HEK293 (cell line): ENCODE measurements at regions not wholly inside any gene's neighbourhood (a gene's known extent, or its start where the extent isn't known, plus 50 kb on each side); places are given as distances from the start of the nearest gene placed in this dataset.

Experiments
- CTCF ChIP-seq: fragments of 450-650 bp; formaldehyde crosslinking; IDR thresholded peaks from 2 replicates; pipeline ENCODE4 v1.5.1; 2016; ENCODE audit warnings: missing biosample characterization, missing genetic modification characterization
- FEZF1 ChIP-seq: fragments of 450-650 bp; formaldehyde crosslinking; IDR thresholded peaks from 2 replicates; pipeline ENCODE4 v1.5.1; 2016; ENCODE audit warnings: missing biosample characterization, missing genetic modification characterization
- PRDM1 ChIP-seq: fragments of 450-650 bp; formaldehyde crosslinking; IDR thresholded peaks from 2 replicates; pipeline ENCODE4; 2016; ENCODE audit warnings: missing biosample characterization, missing genetic modification characterization
- SETDB1 ChIP-seq: IDR thresholded peaks from one replicate; pipeline ENCODE4 v1.6.1; 2017; ENCODE audit warnings: mild to moderate bottlenecking, low read length, moderate library complexity, mixed read lengths; ENCODE audit not compliant: insufficient read length
- TCF7L2 ChIP-seq: IDR thresholded peaks from 2 replicates; pipeline ENCODE4 v1.6.1; 2011; ENCODE audit warnings: low read depth, mild to moderate bottlenecking, inconsistent platforms, low read length, moderate library complexity, borderline replicate concordance
- WT1 ChIP-seq: fragments of 450-650 bp; formaldehyde crosslinking; IDR thresholded peaks from 2 replicates; pipeline ENCODE4 v1.5.1; 2016; ENCODE audit warnings: missing biosample characterization, missing genetic modification characterization
- ZFP69B ChIP-seq: fragments of 450-650 bp; formaldehyde crosslinking; IDR thresholded peaks from 2 replicates; pipeline ENCODE4 v1.5.1; 2016; ENCODE audit warnings: missing biosample characterization, missing genetic modification characterization
- ZNF501 ChIP-seq: fragments of 450-650 bp; formaldehyde crosslinking; IDR thresholded peaks from 2 replicates; pipeline ENCODE4 v1.5.1; 2016; ENCODE audit warnings: missing biosample characterization, missing genetic modification characterization
- ZNF530 ChIP-seq: fragments of 450-650 bp; formaldehyde crosslinking; IDR thresholded peaks from 2 replicates; pipeline ENCODE4 v1.5.1; 2016; ENCODE audit warnings: low read depth, missing biosample characterization, missing genetic modification characterization
- ZNF561 ChIP-seq: fragments of 450-650 bp; IDR thresholded peaks from 2 replicates; pipeline ENCODE4 v1.5.1; 2018; ENCODE audit warnings: missing biosample characterization, missing genetic modification characterization, borderline replicate concordance
- ZNF670 ChIP-seq: fragments of 450-650 bp; formaldehyde crosslinking; IDR thresholded peaks from 2 replicates; pipeline ENCODE4 v1.5.1; 2016; ENCODE audit warnings: missing biosample characterization, missing genetic modification characterization, low read depth
- TF ChIP-seq, protein P1 (sequence below): fragments of 450-650 bp; formaldehyde crosslinking; IDR thresholded peaks from 2 replicates; pipeline ENCODE4 v1.5.1; 2016; ENCODE audit warnings: missing biosample characterization, missing genetic modification characterization
- TF ChIP-seq, protein P2 (sequence below): fragments of 450-650 bp; formaldehyde crosslinking; IDR thresholded peaks from 2 replicates; pipeline ENCODE4 v1.5.1; 2016; ENCODE audit warnings: missing biosample characterization, missing genetic modification characterization
- TF ChIP-seq, protein P3 (sequence below): fragments of 450-650 bp; formaldehyde crosslinking; IDR thresholded peaks from 2 replicates; pipeline ENCODE4 v1.5.1; 2016; ENCODE audit warnings: missing biosample characterization, missing genetic modification characterization

GRCh38 chr2:200758341-200758740 is 53.4 kb upstream of the BZW1 start:
- TF ChIP-seq, protein P1, sequence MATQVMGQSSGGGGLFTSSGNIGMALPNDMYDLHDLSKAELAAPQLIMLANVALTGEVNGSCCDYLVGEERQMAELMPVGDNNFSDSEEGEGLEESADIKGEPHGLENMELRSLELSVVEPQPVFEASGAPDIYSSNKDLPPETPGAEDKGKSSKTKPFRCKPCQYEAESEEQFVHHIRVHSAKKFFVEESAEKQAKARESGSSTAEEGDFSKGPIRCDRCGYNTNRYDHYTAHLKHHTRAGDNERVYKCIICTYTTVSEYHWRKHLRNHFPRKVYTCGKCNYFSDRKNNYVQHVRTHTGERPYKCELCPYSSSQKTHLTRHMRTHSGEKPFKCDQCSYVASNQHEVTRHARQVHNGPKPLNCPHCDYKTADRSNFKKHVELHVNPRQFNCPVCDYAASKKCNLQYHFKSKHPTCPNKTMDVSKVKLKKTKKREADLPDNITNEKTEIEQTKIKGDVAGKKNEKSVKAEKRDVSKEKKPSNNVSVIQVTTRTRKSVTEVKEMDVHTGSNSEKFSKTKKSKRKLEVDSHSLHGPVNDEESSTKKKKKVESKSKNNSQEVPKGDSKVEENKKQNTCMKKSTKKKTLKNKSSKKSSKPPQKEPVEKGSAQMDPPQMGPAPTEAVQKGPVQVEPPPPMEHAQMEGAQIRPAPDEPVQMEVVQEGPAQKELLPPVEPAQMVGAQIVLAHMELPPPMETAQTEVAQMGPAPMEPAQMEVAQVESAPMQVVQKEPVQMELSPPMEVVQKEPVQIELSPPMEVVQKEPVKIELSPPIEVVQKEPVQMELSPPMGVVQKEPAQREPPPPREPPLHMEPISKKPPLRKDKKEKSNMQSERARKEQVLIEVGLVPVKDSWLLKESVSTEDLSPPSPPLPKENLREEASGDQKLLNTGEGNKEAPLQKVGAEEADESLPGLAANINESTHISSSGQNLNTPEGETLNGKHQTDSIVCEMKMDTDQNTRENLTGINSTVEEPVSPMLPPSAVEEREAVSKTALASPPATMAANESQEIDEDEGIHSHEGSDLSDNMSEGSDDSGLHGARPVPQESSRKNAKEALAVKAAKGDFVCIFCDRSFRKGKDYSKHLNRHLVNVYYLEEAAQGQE (tag by site-specific recombination), result no peak
- TF ChIP-seq ZFP69B (no peak), FEZF1 (tag by site-specific recombination) (no peak), SETDB1 (no peak), PRDM1 (tag by site-specific recombination) (no peak), CTCF (tag by site-specific recombination) (no peak), WT1 (tag by site-specific recombination) (no peak), ZNF530 (tag by site-specific recombination) (no peak), ZNF561 (tag by site-specific recombination) (no peak), ZNF670 (tag by site-specific recombination) (no peak), TCF7L2 (no peak), ZNF501 (tag by site-specific recombination) (no peak)
- TF ChIP-seq, protein P2, sequence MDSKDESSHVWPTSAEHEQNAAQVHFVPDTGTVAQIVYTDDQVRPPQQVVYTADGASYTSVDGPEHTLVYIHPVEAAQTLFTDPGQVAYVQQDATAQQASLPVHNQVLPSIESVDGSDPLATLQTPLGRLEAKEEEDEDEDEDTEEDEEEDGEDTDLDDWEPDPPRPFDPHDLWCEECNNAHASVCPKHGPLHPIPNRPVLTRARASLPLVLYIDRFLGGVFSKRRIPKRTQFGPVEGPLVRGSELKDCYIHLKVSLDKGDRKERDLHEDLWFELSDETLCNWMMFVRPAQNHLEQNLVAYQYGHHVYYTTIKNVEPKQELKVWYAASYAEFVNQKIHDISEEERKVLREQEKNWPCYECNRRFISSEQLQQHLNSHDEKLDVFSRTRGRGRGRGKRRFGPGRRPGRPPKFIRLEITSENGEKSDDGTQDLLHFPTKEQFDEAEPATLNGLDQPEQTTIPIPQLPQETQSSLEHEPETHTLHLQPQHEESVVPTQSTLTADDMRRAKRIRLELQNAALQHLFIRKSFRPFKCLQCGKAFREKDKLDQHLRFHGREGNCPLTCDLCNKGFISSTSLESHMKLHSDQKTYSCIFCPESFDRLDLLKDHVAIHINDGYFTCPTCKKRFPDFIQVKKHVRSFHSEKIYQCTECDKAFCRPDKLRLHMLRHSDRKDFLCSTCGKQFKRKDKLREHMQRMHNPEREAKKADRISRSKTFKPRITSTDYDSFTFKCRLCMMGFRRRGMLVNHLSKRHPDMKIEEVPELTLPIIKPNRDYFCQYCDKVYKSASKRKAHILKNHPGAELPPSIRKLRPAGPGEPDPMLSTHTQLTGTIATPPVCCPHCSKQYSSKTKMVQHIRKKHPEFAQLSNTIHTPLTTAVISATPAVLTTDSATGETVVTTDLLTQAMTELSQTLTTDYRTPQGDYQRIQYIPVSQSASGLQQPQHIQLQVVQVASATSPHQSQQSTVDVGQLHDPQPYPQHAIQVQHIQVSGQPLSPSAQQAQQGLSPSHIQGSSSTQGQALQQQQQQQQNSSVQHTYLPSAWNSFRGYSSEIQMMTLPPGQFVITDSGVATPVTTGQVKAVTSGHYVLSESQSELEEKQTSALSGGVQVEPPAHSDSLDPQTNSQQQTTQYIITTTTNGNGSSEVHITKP (tag by site-specific recombination), result no peak
- TF ChIP-seq, protein P3, sequence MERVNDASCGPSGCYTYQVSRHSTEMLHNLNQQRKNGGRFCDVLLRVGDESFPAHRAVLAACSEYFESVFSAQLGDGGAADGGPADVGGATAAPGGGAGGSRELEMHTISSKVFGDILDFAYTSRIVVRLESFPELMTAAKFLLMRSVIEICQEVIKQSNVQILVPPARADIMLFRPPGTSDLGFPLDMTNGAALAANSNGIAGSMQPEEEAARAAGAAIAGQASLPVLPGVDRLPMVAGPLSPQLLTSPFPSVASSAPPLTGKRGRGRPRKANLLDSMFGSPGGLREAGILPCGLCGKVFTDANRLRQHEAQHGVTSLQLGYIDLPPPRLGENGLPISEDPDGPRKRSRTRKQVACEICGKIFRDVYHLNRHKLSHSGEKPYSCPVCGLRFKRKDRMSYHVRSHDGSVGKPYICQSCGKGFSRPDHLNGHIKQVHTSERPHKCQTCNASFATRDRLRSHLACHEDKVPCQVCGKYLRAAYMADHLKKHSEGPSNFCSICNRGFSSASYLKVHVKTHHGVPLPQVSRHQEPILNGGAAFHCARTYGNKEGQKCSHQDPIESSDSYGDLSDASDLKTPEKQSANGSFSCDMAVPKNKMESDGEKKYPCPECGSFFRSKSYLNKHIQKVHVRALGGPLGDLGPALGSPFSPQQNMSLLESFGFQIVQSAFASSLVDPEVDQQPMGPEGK (tag by site-specific recombination), result no peak
